GM10266 (cell line): ENCODE measurements at regions not wholly inside any gene's neighbourhood (a gene's known extent, or its start where the extent isn't known, plus 50 kb on each side); places are given as distances from the start of the nearest gene placed in this dataset.
"Not testable (repeated sequence)": the region's sequence is repeated elsewhere in the genome, so short reads cannot be mapped to it uniquely, and the experiment has no call there.

Source experiments
- DNase-seq: peaks from one replicate; pipeline ENCODE4 v3.0.0; 2012; ENCODE audit errors: extremely low spot score
- CTCF ChIP-seq: IDR thresholded peaks from 2 replicates; pipeline ENCODE4 v1.5.1; 2012; ENCODE audit warnings: mild to moderate bottlenecking, low read depth; ENCODE audit not compliant: control insufficient read depth, insufficient read depth; ENCODE audit errors: missing control alignments

GRCh38 chrX:85573801-85574200, 194.3 kb upstream of the POF1B start:
- no peak for DNase-seq
- no peak for TF ChIP-seq CTCF

- TF ChIP-seq CTCF: no peak
- DNase-seq: no peak
Observed at GRCh38 chrX:85570496-85570895, 191.0 kb upstream of the POF1B start.

DNA sequence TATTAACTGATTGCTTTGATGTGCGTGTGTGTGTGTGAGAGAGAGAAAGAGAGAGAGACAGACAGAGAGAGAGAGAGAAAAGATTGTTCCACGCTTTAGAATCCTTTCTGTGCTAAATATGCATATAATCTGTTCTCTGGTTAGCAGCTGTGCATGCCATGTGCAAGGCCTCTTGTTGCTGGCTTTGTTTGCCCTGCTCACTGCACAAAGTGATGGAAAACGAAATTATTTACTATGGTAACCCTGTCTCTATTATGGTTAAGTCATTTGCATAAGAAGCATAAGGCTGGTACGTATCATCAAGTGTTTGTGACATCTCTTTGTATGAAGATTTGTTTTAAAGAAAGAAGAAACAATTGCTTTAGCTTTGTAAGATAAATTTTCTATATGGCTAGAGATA, 190.2 kb upstream of the POF1B start:
- no peak for TF ChIP-seq CTCF
- no peak for DNase-seq

- TF ChIP-seq CTCF: no peak
- no peak for DNase-seq
Observed at GRCh38 chrX:85569096-85569495, 189.6 kb upstream of the POF1B start.

DNA sequence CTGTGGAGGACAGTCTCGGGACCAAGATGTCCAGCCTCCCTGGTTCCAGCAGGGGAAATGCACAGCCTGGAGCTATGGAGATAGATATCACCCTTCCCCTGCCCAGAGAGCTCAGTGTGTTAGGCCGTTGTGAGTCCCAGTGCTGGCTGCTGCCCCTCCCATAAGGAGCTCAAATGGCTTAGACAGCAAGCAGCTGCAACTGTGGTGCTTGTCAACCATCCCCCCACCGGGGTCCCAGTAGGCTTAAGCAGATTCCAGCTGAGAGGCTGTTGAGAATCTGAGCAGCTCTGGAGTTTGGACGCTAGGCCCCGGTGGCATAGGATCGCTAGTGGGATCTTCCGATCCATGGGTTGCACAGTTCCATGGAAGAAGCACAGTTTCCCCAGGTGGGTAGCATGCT, 181.8 kb upstream of the POF1B start:
- TF ChIP-seq CTCF: no peak
- DNase-seq: no peak

- no peak for DNase-seq
- TF ChIP-seq CTCF: no peak
Observed at GRCh38 chrX:85544609-85545008, 165.1 kb upstream of the POF1B start.

- no peak for DNase-seq
- no peak for TF ChIP-seq CTCF
Observed at GRCh38 chrX:85543866-85544265, 164.4 kb upstream of the POF1B start.

DNA sequence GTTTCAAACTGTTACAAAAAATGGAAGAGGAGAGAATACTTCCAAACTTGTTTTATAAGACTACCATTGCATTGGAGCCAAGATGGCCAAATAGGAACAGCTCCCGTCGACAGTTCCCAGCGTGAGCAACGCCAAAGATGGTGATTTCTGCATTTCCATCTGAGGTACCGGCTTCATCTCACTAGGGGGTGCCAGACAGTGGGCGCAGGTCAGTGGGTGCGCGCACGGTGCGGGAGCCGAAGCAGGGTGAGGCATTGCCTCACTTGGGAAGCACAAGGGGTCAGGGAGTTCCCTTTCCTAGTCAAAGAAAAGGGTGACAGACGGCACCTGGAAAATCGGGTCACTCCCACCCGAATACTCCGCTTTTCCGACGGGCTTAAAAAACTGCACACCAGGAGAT, 149.7 kb upstream of the POF1B start:
- DNase-seq: not testable (repeated sequence)
